Fibroblast of peridontal ligament (primary cell): ENCODE measurements at regions not wholly inside any gene's neighbourhood (a gene's known extent, or its start where the extent isn't known, plus 50 kb on each side); places are given as distances from the start of the nearest gene placed in this dataset.
"Not testable (repeated sequence)": the region's sequence is repeated elsewhere in the genome, so short reads cannot be mapped to it uniquely, and the experiment has no call there.

Experiments
- DNase-seq: peaks from one replicate; pipeline ENCODE4 v3.0.0-alpha.2; 2010; ENCODE audit errors: extremely low read depth

GRCh38 chr6:106849676-106850332 is 124.7 kb downstream of the CD24 start:
- DNase-seq: no peak

GRCh38 chr6:106849120-106849519 is 125.4 kb downstream of the CD24 start:
- DNase-seq: no peak

GRCh38 chr6:106847116-106847515 is 127.4 kb downstream of the CD24 start:
- DNase-seq: no peak

- DNase-seq: no peak
Measured at GRCh38 chr6:106844930-106845329, 129.6 kb downstream of the CD24 start.

- no peak for DNase-seq
Measured at GRCh38 chr6:106832766-106833510, 141.6 kb downstream of the CD24 start.

- no peak for DNase-seq
Measured at GRCh38 chr6:106830930-106831329, 143.6 kb downstream of the CD24 start.

GRCh38 chr6:106829451-106829850 is 145.1 kb downstream of the CD24 start:
- DNase-seq: no peak

- no peak for DNase-seq
Measured at GRCh38 chr6:106827081-106827480, 147.4 kb downstream of the CD24 start.

GRCh38 chr6:106825156-106825555 is 149.4 kb downstream of the CD24 start:
- DNase-seq: no peak

GRCh38 chr6:106823732-106824351 is 150.7 kb downstream of the CD24 start:
- no peak for DNase-seq

- DNase-seq: no peak
Measured at GRCh38 chr6:106823058-106823457, 151.5 kb downstream of the CD24 start.

GRCh38 chr6:106820412-106820852 is 154.1 kb downstream of the CD24 start:
- peak; percentile 3 for DNase-seq

GRCh38 chr6:106811088-106811686 is 163.3 kb downstream of the CD24 start:
- DNase-seq: no peak

GRCh38 chr6:106808758-106809157 is 165.8 kb downstream of the CD24 start:
- no peak for DNase-seq

GRCh38 chr6:106807947-106808611 is 166.4 kb downstream of the CD24 start:
- no peak for DNase-seq

- DNase-seq: not testable (repeated sequence)
Measured at GRCh38 chr6:106806253-106806652, 168.3 kb downstream of the CD24 start.

- no peak for DNase-seq
Measured at GRCh38 chr6:106805771-106806170, 168.8 kb downstream of the CD24 start.

- DNase-seq: no peak
Measured at GRCh38 chr6:106804346-106805335, 169.9 kb downstream of the CD24 start.

GRCh38 chr6:106803188-106803587 is 171.3 kb downstream of the CD24 start:
- DNase-seq: no peak

GRCh38 chr6:106802139-106802538 is 172.4 kb downstream of the CD24 start:
- no peak for DNase-seq

- DNase-seq: no peak
Measured at GRCh38 chr6:106801256-106801655, 171.9 kb downstream of the QRSL1 start.
